ENCODE measurements at regions not wholly inside any gene's neighbourhood (a gene's known extent, or its start where the extent isn't known, plus 50 kb on each side); places are given as distances from the start of the nearest gene placed in this dataset.

DNA sequence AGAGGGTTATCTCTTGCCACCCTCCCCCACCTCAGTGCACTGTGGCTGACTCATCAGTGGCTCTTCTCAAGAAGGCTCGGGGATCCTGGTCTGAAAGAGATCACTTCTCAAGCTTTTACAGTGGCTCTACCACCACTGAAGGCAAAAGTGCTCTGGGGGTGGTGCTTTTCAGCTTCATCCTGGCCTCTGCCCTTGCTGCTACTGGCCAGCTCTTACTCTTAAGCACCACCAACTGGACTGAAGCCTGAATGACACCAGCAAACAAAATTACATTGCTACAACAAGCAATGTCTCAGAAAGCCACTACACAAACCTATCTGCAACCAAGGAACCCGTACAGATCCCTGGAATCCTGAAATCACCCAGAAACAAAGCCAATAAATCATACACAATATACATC, 402.1 kb downstream of the EPHA7 start:
- TF ChIP-seq POLR2A (IDR thresholded peaks at IDR 0.05; ENCODE audit: low read depth, low read length) (no peak), POLR2AphosphoS5 (IDR thresholded peaks at IDR 0.05; ENCODE audit: low read depth, low read length) (no peak), TAF1 (IDR thresholded peaks at IDR 0.05; ENCODE audit: borderline replicate concordance, low read depth, low read length) (no peak)
